SK-N-MC (cell line): ENCODE measurements at regions not wholly inside any gene's neighbourhood (a gene's known extent, or its start where the extent isn't known, plus 50 kb on each side); places are given as distances from the start of the nearest gene placed in this dataset.
"Not testable (repeated sequence)": the region's sequence is repeated elsewhere in the genome, so short reads cannot be mapped to it uniquely, and the experiment has no call there.

Experiments used
- EZH2 ChIP-seq: fragments of 200-600 bp; sonication (generic); IDR thresholded peaks from one replicate; pipeline ENCODE4 v1.6.1; 2017; ENCODE audit warnings: antibody characterized with exemption
- POLR2AphosphoS5 ChIP-seq: IDR thresholded peaks from 2 replicates; pipeline ENCODE4 v1.6.1; 2012; ENCODE audit warnings: mild to moderate bottlenecking, low read depth, low read length, borderline replicate concordance

DNA sequence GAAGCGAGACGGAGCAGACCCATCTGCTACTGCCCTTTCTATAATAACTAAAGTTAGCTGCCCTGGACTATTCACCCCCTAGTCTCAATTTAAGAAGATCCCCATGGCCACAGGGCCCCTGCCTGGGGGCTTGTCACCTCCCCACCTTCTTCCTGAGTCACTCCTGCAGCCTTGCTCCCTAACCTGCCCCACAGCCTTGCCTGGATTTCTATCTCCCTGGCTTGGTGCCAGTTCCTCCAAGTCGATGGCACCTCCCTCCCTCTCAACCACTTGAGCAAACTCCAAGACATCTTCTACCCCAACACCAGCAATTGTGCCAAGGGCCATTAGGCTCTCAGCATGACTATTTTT is 267.2 kb downstream of the OR4F29 start:
- not testable (repeated sequence) for TF ChIP-seq POLR2AphosphoS5, EZH2
